GF-D8 (cell line): ENCODE measurements at regions not wholly inside any gene's neighbourhood (a gene's known extent, or its start where the extent isn't known, plus 50 kb on each side); places are given as distances from the start of the nearest gene placed in this dataset.
"Not testable (repeated sequence)": the region's sequence is repeated elsewhere in the genome, so short reads cannot be mapped to it uniquely, and the experiment has no call there.

Experiments used
- DNase-seq: peaks from one replicate; lab custom pipeline; 2025; lab: John Stamatoyannopoulos, UW

GRCh38 chr13:19123502-19123901 is 58.1 kb downstream of the TUBA3C start:
- no peak for DNase-seq

- DNase-seq: no peak
Measured at GRCh38 chr13:19117913-19118739, 63.5 kb downstream of the TUBA3C start.

GRCh38 chr13:19109225-19109624 is 72.4 kb downstream of the TUBA3C start:
- not testable (repeated sequence) for DNase-seq

GRCh38 chr13:19103140-19103539 is 78.5 kb downstream of the TUBA3C start:
- no peak for DNase-seq

- DNase-seq: no peak
Measured at GRCh38 chr13:19093369-19093768, 88.3 kb downstream of the TUBA3C start.

GRCh38 chr13:19090495-19090894 is 91.1 kb downstream of the TUBA3C start:
- no peak for DNase-seq

GRCh38 chr13:19089315-19089714 is 92.3 kb downstream of the TUBA3C start:
- no peak for DNase-seq

GRCh38 chr13:19088416-19088815 is 93.2 kb downstream of the TUBA3C start:
- DNase-seq: no peak

GRCh38 chr13:19085876-19086275 is 95.7 kb downstream of the TUBA3C start:
- DNase-seq: no peak

- no peak for DNase-seq
Measured at GRCh38 chr13:19085258-19085657, 96.4 kb downstream of the TUBA3C start.

GRCh38 chr13:19083340-19083739 is 98.3 kb downstream of the TUBA3C start:
- no peak for DNase-seq

- DNase-seq: no peak
Measured at GRCh38 chr13:19075418-19075817, 106.2 kb downstream of the TUBA3C start.

- no peak for DNase-seq
Measured at GRCh38 chr13:19074519-19074918, 107.1 kb downstream of the TUBA3C start.

- DNase-seq: not testable (repeated sequence)
Measured at GRCh38 chr13:19074106-19074505, 107.5 kb downstream of the TUBA3C start.

GRCh38 chr13:19072956-19073706 is 108.5 kb downstream of the TUBA3C start:
- DNase-seq: not testable (repeated sequence)

GRCh38 chr13:19072543-19072942 is 109.1 kb downstream of the TUBA3C start:
- DNase-seq: no peak

GRCh38 chr13:19071161-19071936 is 110.3 kb downstream of the TUBA3C start:
- DNase-seq: no peak

- no peak for DNase-seq
Measured at GRCh38 chr13:19070398-19070735, 111.3 kb downstream of the TUBA3C start.

- no peak for DNase-seq
Measured at GRCh38 chr13:19069684-19070397, 111.8 kb downstream of the TUBA3C start.

GRCh38 chr13:19068691-19069090 is 112.9 kb downstream of the TUBA3C start:
- DNase-seq: no peak

- no peak for DNase-seq
Measured at GRCh38 chr13:19067767-19068166, 113.9 kb downstream of the TUBA3C start.

GRCh38 chr13:19062801-19063200 is 118.8 kb downstream of the TUBA3C start:
- no peak for DNase-seq
